PC-3 (cell line): ENCODE measurements at regions not wholly inside any gene's neighbourhood (a gene's known extent, or its start where the extent isn't known, plus 50 kb on each side); places are given as distances from the start of the nearest gene placed in this dataset.

ENCODE experiments used
- ATAC-seq: fragments of 200-7000 bp; cut with Tn5 transposase; 2 replicates; pipeline ENCODE4 v1.9.1; 2020; ENCODE audit warnings: mild to moderate bottlenecking, moderate library complexity
- BruUV-seq: library from RNA; stranded (reverse); fragments of 400-500 nt; replicated peaks from 2 replicates; lab custom pipeline; 2021; lab: Mats Ljungman, UMichigan
- CTCF ChIA-PET: fragments of 300-600 bp; sonication (Branson Sonifier 250); formaldehyde crosslinking; loops from one replicate; lab custom pipeline; 2022; ENCODE audit warnings: antibody characterized with exemption; lab: Charles Lee
- POLR2A ChIA-PET: fragments of 300-600 bp; sonication (Branson Sonifier 250); formaldehyde crosslinking; loops from one replicate; lab custom pipeline; 2022; ENCODE audit warnings: antibody characterized with exemption; ENCODE audit not compliant: unreplicated experiment; lab: Charles Lee
- DNase-seq: peaks from one replicate; pipeline ENCODE4 v3.0.0-alpha.2; 2015
- H2AFZ ChIP-seq: fragments of 300-600 bp; sonication (generic); 2 replicates; pipeline ENCODE4 v1.6.0; 2016; ENCODE audit warnings: antibody characterized with exemption, low read length
- H3F3A ChIP-seq: fragments of 300-600 bp; sonication (generic); one replicate; pipeline ENCODE4 v1.6.0; 2017; ENCODE audit warnings: antibody characterized with exemption, low read length, control low read depth, mild to moderate bottlenecking; ENCODE audit not compliant: unreplicated experiment
- H3K27ac ChIP-seq: fragments of 300-600 bp; sonication (generic); 2 replicates; pipeline ENCODE4 v1.5.1; 2016; ENCODE audit warnings: mild to moderate bottlenecking, low read length
- H3K27me3 ChIP-seq: fragments of 300-600 bp; sonication (generic); 2 replicates; pipeline ENCODE4 v1.6.1; 2016; ENCODE audit warnings: low read length, mixed read lengths
- H3K36me3 ChIP-seq: fragments of 300-600 bp; sonication (generic); 2 replicates; pipeline ENCODE4 v1.6.1; 2016; ENCODE audit warnings: low read depth, mixed run types, low read length, mixed read lengths
- H3K4me1 ChIP-seq: fragments of 300-600 bp; sonication (generic); 2 replicates; pipeline ENCODE4 v1.5.1; 2016; ENCODE audit warnings: low read length; ENCODE audit not compliant: insufficient read depth
- H3K4me2 ChIP-seq: fragments of 300-600 bp; sonication (generic); 2 replicates; pipeline ENCODE4 v1.6.0; 2016; ENCODE audit warnings: low read length
- H3K4me3 ChIP-seq: fragments of 300-600 bp; sonication (generic); 2 replicates; pipeline ENCODE4 v1.5.1; 2016; ENCODE audit warnings: mild to moderate bottlenecking, low read length, mixed read lengths
- H3K79me2 ChIP-seq: fragments of 300-600 bp; sonication (generic); 2 replicates; pipeline ENCODE4 v1.6.1; 2017; ENCODE audit warnings: low read length, mixed read lengths
- H3K9ac ChIP-seq: fragments of 300-600 bp; sonication (generic); 2 replicates; pipeline ENCODE4 v1.6.0; 2016; ENCODE audit warnings: mild to moderate bottlenecking, low read length
- H3K9me2 ChIP-seq: fragments of 300-600 bp; sonication (generic); replicated peaks from 2 replicates; pipeline ENCODE4 v1.6.1; 2016; ENCODE audit warnings: mixed run types, low read length, mixed read lengths
- H3K9me3 ChIP-seq: fragments of 300-600 bp; sonication (generic); 2 replicates; pipeline ENCODE4 v1.6.1; 2016; ENCODE audit warnings: low read length, mixed read lengths
- H4K20me1 ChIP-seq: fragments of 300-600 bp; sonication (generic); 2 replicates; pipeline ENCODE4 v1.6.1; 2016; ENCODE audit warnings: low read length, mixed read lengths
- EZH2 ChIP-seq: fragments of 300-600 bp; sonication (generic); IDR thresholded peaks from one replicate; pipeline ENCODE4 v1.6.1; 2017; ENCODE audit warnings: antibody characterized with exemption, mild to moderate bottlenecking, low read length; ENCODE audit not compliant: unreplicated experiment
- EZH2phosphoT487 ChIP-seq: fragments of 300-600 bp; sonication (generic); IDR thresholded peaks from 2 replicates; pipeline ENCODE4 v1.6.1; 2018; ENCODE audit warnings: mild to moderate bottlenecking, antibody characterized with exemption, low read length, borderline replicate concordance
- intact Hi-C: fragments of 100-400 bp; cut with micrococcal nuclease; formaldehyde crosslinking; loops from 2 replicates; pipeline ENCODE4 v1.9.0; 2023
- TF ChIP-seq, protein P1 (sequence below): fragments of 300-600 bp; sonication (generic); conservative IDR thresholded peaks from 2 replicates; pipeline ENCODE4 v1.5.1; 2017; ENCODE audit warnings: antibody characterized with exemption, low read depth, mild to moderate bottlenecking, low read length

DNA sequence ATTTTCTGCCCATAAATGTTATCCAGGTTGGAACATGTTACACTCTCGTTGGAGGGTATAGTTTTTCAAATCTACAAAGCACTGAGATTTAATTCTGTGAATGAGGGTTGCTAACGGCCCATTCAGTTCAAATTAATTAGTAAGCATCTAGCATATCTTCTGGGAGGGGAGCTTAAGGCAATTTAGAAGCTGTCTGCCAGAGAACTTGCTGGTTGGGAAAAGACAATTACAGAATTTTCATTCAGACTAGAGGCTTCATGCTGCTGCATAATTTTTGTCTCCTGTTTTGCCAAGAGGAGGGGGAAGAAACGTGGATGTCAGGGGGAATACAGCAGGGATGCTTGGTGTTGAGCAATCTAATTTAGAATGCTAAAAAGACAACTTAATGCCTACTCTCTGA, 268.3 kb upstream of the FAM83B start:
- no peak overlapping the region for H2AFZ ChIP-seq
- TF ChIP-seq, protein P1, sequence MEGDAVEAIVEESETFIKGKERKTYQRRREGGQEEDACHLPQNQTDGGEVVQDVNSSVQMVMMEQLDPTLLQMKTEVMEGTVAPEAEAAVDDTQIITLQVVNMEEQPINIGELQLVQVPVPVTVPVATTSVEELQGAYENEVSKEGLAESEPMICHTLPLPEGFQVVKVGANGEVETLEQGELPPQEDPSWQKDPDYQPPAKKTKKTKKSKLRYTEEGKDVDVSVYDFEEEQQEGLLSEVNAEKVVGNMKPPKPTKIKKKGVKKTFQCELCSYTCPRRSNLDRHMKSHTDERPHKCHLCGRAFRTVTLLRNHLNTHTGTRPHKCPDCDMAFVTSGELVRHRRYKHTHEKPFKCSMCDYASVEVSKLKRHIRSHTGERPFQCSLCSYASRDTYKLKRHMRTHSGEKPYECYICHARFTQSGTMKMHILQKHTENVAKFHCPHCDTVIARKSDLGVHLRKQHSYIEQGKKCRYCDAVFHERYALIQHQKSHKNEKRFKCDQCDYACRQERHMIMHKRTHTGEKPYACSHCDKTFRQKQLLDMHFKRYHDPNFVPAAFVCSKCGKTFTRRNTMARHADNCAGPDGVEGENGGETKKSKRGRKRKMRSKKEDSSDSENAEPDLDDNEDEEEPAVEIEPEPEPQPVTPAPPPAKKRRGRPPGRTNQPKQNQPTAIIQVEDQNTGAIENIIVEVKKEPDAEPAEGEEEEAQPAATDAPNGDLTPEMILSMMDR = no peak
- no peak for TF ChIP-seq EZH2phosphoT487
- no peak for TF ChIP-seq EZH2
- DNase-seq = no peak
- H3K27me3 ChIP-seq = no peaks in the 10 kb centered on the region
- no peak overlapping the region for H3K4me2 ChIP-seq
- CTCF ChIA-PET = no interaction called here
- intact Hi-C loops = no loop called here
- no peak overlapping the region for H3K4me3 ChIP-seq
- POLR2A ChIA-PET = interaction anchor here (0.7 kb wide), 1 partner anchor 673 kb away, joined by 4 read pairs; no protein-coding TSS in a partner anchor
- no peak for ATAC-seq
- peaks cover 10% of the 10 kb centered on the region for H3K4me1 ChIP-seq
- H3F3A ChIP-seq = no peaks in the 10 kb centered on the region
- H3K27ac ChIP-seq = no peak overlapping the region
- no peaks in the 10 kb centered on the region for H3K9me3 ChIP-seq
- no peaks in the 10 kb centered on the region for H4K20me1 ChIP-seq
- no peaks in the 10 kb centered on the region for H3K9me2 ChIP-seq
- BruUV-seq = no TSS peak
- H3K79me2 ChIP-seq = no peaks in the 10 kb centered on the region
- H3K36me3 ChIP-seq = no peaks in the 10 kb centered on the region
- no peak overlapping the region for H3K9ac ChIP-seq

DNA sequence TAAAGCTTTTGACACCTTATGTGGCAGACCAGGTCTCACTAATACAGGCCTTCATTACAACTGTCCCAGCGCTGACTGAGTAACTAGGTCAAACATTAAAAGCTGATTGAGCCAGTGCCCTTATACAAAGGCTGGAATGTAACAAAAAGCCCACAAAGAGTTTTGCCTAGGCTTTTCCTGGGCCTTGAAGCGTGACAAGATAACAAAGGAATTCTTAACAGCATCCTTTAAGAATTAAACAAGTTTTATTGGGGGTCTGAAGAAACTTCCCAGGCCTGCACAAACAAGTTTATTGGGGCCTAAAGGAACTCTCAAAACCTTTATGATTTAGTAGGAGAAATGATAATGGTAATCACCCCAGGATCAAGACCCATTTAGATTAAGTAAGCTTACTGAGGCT, 267.6 kb upstream of the FAM83B start:
- H3K9me3 ChIP-seq = no peaks in the 10 kb centered on the region
- no peak overlapping the region for H3K27ac ChIP-seq
- ATAC-seq = no peak
- no peaks in the 10 kb centered on the region for H4K20me1 ChIP-seq
- no peak overlapping the region for H3K4me3 ChIP-seq
- no peak overlapping the region for H2AFZ ChIP-seq
- no peak for DNase-seq
- ChIA-PET CTCF (interaction anchor here (0.7 kb wide), 1 partner anchor 154 kb away, joined by 3 read pairs; no protein-coding TSS in a partner anchor), POLR2A (no interaction called here)
- intact Hi-C loops = no loop called here
- H3K79me2 ChIP-seq = no peaks in the 10 kb centered on the region
- no peaks in the 10 kb centered on the region for H3F3A ChIP-seq
- H3K9ac ChIP-seq = no peak overlapping the region
- TF ChIP-seq EZH2 (no peak), EZH2phosphoT487 (no peak)
- TF ChIP-seq, protein P1 = no peak
- no peaks in the 10 kb centered on the region for H3K36me3 ChIP-seq
- no peaks in the 10 kb centered on the region for H3K27me3 ChIP-seq
- no peak overlapping the region for H3K4me2 ChIP-seq
- no TSS peak for BruUV-seq
- no peaks in the 10 kb centered on the region for H3K9me2 ChIP-seq
- peaks cover 10% of the 10 kb centered on the region for H3K4me1 ChIP-seq

DNA sequence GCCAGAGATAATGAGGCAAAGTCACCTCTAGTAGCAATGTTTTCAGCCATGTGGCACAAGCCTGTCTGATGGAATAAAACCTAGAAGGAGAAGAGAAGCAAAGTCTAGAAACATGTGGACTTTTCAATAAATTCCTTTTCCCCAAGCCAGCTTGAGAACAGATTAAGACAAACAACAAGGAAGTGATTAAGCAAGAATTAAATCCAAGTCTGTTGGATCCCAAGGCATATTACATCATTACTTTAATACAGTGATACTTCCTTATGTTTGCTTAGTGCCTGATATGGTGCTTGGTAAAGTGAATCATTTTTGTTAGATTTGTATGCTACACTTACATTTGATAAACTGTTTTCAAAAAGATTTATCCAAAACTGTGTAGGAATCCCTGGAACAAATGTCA, 260.3 kb upstream of the FAM83B start:
- ATAC-seq = no peak
- Histone ChIP-seq H4K20me1 (no peaks in the 10 kb centered on the region), H3K4me3 (no peak overlapping the region), H3K4me2 (no peak overlapping the region), H3K79me2 (no peaks in the 10 kb centered on the region), H3K9me3 (no peaks in the 10 kb centered on the region), H3K36me3 (no peaks in the 10 kb centered on the region), H3K27me3 (no peaks in the 10 kb centered on the region), H3K9ac (no peak overlapping the region), H3F3A (no peaks in the 10 kb centered on the region), H2AFZ (no peak overlapping the region), H3K4me1 (peaks cover 7% of the 10 kb centered on the region; the same call in 1 of the 2 replicates), H3K9me2 (no peaks in the 10 kb centered on the region), H3K27ac (no peak overlapping the region)
- TF ChIP-seq EZH2 (no peak), EZH2phosphoT487 (no peak)
- TF ChIP-seq, protein P1 = no peak
- intact Hi-C loops = no loop called here
- no TSS peak for BruUV-seq
- peak; percentile 21 for DNase-seq
- ChIA-PET POLR2A (no interaction called here), CTCF (no interaction called here)
